Muscle of leg (tissue), 3 donors: ENCODE measurements at regions not wholly inside any gene's neighbourhood (a gene's known extent, or its start where the extent isn't known, plus 50 kb on each side); places are given as distances from the start of the nearest gene placed in this dataset.

Source experiments
- DNase-seq: peaks from one replicate; pipeline ENCODE4 v3.0.0; 2013
- H3K27ac ChIP-seq: one replicate; pipeline ENCODE4 v1.5.1; 2013; ENCODE audit warnings: mild to moderate bottlenecking, low read length, control low read depth
- H3K27me3 ChIP-seq: one replicate; pipeline ENCODE4 v1.6.1; 2013; ENCODE audit warnings: low read length; ENCODE audit not compliant: control insufficient read depth, insufficient read depth
- H3K36me3 ChIP-seq: one replicate; pipeline ENCODE4 v1.6.1; 2013; ENCODE audit warnings: low read length; ENCODE audit not compliant: control insufficient read depth, insufficient read depth
- H3K4me1 ChIP-seq: one replicate; pipeline ENCODE4 v1.6.1; 2013; ENCODE audit warnings: low read length; ENCODE audit not compliant: control insufficient read depth, insufficient read depth
- H3K4me3 ChIP-seq: one replicate; pipeline ENCODE4 v1.5.1; 2013; ENCODE audit warnings: low read length, control low read depth
- H3K9me3 ChIP-seq: replicated peaks from 2 replicates; pipeline ENCODE4 v1.6.1; 2013; ENCODE audit warnings: low read depth, low read length; ENCODE audit not compliant: control insufficient read depth
- WGBS: methylation state at CpG from one replicate; pipeline ENCODE4 v1.1.5; 2013; ENCODE audit warnings: missing lambda C conversion rate; ENCODE audit not compliant: insufficient coverage; 5-methylcytosine and 5-hydroxymethylcytosine counted together

DNA sequence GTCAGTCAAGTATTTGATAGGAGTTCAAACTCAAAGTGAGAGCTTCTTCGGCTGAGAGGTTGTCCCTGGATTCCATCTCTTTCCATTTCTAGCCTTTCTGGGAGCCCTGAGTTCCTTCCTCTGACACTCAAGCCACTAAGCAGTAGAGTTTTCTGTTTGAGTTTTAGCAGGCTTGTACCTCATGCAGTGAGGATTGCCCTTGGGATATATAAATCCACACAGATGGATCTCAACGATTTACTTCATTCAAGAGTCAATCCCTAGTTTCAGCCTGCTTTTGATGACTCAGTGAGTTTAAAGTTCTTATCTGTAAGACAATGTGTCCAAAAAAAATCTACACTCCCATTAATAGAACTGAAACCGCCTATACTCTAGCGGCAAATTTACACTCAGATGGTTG, 2240.9 kb upstream of the WWC1 start:
- WGBS, result no CpG with 5 or more reads among the region's 4 CpGs
- no peaks in the 10 kb centered on the region for H3K4me1 ChIP-seq
- no peaks in the 10 kb centered on the region for H3K9me3 ChIP-seq
- no peak for DNase-seq
- no peaks in the 10 kb centered on the region for H3K36me3 ChIP-seq
- H3K27ac ChIP-seq, result no peak overlapping the region
- no peak overlapping the region for H3K4me3 ChIP-seq
- no peaks in the 10 kb centered on the region for H3K27me3 ChIP-seq

DNA sequence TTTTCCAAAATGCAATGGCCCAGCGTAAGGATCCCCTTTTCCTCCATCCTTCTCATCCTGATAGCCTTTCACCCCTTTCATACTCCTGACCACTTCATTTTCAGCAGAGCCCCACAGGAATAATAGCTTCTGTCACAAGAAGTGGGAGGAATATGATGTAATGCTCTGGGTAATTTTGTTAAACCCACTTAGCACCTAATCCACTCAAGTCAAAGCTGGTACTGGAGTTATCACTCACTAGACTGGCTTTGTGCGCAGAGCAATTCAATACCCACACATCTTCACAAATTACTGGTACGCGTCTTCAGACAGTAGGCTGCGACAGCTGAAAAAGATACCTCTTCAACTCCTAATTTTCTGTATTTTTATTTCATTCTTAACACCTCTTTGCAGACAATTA, 2232.8 kb upstream of the WWC1 start:
- Histone ChIP-seq H3K4me3 (no peak overlapping the region), H3K9me3 (no peaks in the 10 kb centered on the region), H3K4me1 (no peaks in the 10 kb centered on the region), H3K27ac (no peak overlapping the region), H3K36me3 (no peaks in the 10 kb centered on the region), H3K27me3 (no peaks in the 10 kb centered on the region)
- DNase-seq, result no peak
- 92% methylated on average over 4 of the region's 5 CpGs for WGBS

DNA sequence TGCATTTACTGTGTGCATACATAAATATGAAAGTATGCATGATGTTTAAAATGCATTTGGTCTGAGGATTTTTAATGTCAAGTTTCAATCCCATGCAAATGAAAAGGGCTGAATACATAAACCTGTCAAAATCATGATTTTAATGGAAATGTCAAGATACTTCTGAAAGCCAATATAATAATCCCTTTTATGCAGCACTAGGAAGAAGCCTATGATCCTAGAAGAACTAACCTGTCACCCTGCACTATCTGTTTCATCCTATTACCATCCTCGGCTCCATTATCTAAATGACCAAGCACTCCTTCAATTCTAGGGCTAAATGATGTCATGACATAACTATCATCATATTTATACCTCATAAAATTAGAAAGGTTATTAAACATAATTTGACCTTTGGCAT, 2229.4 kb upstream of the WWC1 start:
- H3K4me3 ChIP-seq, result no peak overlapping the region
- no peaks in the 10 kb centered on the region for H3K27me3 ChIP-seq
- WGBS, result no CpG with 5 or more reads among the region's 1 CpG

DNA sequence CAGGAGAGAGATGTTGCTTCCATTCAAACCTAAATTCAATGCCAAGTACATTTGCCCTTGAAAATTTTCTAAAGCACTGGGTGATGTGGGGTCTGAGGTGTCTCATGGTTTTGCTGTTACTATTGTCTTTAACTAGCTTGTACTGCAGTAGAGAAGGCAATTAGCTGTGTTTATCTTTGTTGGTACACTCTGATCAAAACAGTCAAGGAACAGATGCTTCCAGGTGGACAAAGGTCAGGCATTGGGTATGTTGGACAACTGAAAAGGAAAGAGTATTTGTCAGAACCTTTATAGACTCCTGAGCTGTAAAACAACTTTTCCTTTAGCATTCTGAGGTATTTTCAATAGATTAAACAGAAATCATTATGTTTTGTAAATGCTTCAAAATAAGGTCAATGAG, 2228.7 kb upstream of the WWC1 start:
- H3K36me3 ChIP-seq, result no peaks in the 10 kb centered on the region
- no peak overlapping the region for H3K4me3 ChIP-seq
- no peaks in the 10 kb centered on the region for H3K27me3 ChIP-seq
- H3K27ac ChIP-seq, result no peak overlapping the region
- H3K9me3 ChIP-seq, result no peaks in the 10 kb centered on the region
- DNase-seq, result no peak
- H3K4me1 ChIP-seq, result no peaks in the 10 kb centered on the region

More for the DNA sequence above, 2229.4 kb upstream of the WWC1 start:
- Histone ChIP-seq H3K36me3 (no peaks in the 10 kb centered on the region), H3K4me1 (no peaks in the 10 kb centered on the region), H3K9me3 (no peaks in the 10 kb centered on the region), H3K27ac (no peak overlapping the region)
- DNase-seq, result no peak

DNA sequence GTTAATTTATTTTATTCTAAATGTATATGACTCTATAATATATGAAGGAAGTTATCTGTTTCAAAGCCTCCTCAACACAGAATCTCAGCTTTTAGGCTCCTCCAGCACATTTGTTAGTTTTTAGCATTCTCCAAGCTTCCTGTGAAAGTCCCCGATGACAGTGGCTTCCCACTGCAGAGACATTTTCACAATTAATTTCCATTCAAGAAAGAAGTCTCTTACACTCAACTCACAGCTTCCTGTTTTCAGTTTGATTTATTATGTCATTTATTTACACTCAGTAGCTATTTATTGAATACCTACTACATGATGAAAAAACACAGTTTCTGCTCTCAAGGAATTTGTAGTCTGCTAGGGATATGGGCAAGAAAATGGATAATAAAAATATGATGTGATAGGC, 2228.2 kb upstream of the WWC1 start:
- Histone ChIP-seq H3K4me3 (no peak overlapping the region), H3K4me1 (no peaks in the 10 kb centered on the region), H3K27me3 (no peaks in the 10 kb centered on the region), H3K27ac (no peak overlapping the region), H3K9me3 (no peaks in the 10 kb centered on the region), H3K36me3 (no peaks in the 10 kb centered on the region)
- WGBS, result no CpG with 5 or more reads among the region's 1 CpG
- DNase-seq, result peak; percentile 6

DNA sequence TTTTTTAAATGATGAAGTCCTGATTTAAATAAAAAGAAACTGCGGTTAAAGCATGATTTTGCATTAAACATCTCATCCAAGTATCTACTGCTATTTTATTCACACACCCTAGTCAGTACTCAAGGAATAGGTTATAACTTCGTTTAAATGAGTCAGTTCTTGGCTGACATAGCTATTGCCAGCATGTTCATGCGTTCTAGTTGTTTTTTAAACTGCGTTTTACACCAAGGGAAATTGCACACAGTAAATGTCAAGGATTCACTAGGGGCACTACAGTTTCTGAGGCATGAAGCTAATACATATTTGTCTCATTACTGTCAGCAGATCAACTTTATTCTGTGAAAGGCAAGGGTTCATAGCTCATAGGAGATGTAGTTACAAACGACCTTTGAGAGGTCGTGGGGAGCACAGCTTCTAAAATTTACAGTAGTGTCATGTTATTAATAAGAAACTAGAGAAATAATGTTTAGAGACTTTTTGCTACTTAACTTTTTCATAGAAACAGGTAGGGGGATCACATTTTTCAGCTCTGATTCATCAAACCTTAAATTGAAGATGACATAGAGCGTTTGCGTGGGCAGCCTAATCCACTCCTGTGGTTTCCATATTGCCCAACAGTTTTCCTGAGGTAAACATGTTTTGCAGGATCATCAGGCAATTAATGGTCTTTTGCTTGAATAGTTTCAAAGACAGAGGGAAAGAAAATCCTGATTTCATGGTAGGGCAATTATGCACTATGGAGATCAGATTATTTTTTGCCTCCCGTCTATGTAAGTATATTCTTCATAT, 2222.7 kb upstream of the WWC1 start:
- no peak overlapping the region for H3K4me3 ChIP-seq
- H3K36me3 ChIP-seq, result no peaks in the 10 kb centered on the region
- DNase-seq, result peak; percentile 16
- H3K27ac ChIP-seq, result no peak overlapping the region
- WGBS, result 61% methylated on average over 3 of the region's 9 CpGs
- H3K27me3 ChIP-seq, result no peaks in the 10 kb centered on the region
- no peaks in the 10 kb centered on the region for H3K4me1 ChIP-seq
- no peaks in the 10 kb centered on the region for H3K9me3 ChIP-seq

DNA sequence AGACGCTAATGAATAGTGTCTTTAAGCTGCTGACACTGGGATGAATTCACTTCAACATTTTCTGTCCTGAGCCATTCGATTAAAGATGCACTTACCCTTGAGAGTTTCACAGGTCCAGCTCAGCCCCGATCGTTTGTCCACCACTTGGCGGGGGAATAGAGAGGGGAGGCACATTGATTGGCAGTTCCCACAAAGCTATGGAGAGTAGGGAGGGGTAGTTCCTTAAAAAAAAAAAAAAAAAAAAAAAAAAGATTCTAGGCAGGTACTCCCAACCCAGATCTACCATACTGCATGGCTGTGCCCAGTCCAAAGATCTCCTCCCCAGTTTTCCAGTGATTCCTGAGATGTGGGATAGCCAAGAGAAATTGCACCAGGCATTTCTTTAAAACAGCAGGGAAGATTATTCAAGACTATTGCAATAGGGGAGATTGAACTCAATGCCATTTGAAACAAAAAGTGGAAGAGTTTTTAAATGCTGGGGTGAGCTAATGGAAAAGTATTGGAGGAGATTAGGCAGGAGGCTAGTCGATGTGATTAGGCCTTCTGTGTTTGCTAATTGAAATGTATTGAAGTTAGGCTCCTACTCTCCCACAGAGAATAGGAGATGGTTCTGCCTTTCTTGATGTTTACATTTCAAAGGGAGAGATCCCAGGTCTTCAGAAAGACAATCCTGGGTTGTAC, 2217.4 kb upstream of the WWC1 start:
- H3K9me3 ChIP-seq, result no peaks in the 10 kb centered on the region
- H3K27me3 ChIP-seq, result no peaks in the 10 kb centered on the region
- H3K36me3 ChIP-seq, result no peaks in the 10 kb centered on the region
- H3K27ac ChIP-seq, result no peak overlapping the region
- no peak overlapping the region for H3K4me3 ChIP-seq
- H3K4me1 ChIP-seq, result no peaks in the 10 kb centered on the region
- DNase-seq, result no peak
- WGBS, result no CpG with 5 or more reads among the region's 6 CpGs

DNA sequence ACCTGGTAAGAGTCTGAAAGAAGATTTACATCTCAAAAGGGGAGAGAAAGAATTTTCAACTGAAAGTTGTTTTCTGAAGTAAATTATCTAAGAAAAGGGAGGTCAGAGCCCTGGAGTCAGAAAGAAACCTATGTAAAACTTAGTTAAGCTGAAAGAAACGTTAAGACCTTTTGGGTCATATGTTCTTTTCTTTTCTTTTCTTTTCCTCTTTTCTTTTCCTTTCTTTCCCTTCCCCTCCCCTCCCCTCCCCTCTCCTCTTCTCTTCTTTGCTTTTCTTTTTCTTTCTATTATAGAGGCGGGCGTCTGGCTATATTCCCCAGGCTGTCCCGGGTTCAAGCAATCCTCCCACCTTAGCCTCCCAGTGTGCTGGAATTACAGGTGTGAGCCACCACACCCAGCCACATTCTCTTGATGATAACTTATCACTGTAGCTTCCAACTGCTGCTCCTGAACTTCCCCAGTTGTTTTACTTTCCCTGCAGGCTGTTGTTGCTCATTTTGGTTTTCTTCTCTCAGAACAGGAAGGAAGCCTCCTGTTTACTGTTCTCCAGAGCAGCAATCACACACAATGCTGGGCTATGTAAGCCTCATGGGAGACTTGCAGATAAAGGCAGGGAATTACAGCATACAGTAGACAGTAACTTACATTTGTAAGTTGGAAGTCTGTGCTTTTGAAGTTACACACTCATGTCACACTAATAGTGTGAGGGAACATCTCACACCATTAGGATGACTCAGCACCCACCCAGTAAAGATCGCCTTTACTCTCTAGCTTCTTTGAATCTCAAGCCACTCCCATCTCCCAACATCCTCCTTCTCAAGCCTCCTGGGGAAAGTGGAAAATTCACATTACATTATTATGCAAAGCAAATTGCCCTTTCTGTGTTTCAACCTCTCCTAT, 2216.6 kb upstream of the WWC1 start:
- no peaks in the 10 kb centered on the region for H3K27me3 ChIP-seq
- no peak for DNase-seq
- no peak overlapping the region for H3K4me3 ChIP-seq
- H3K27ac ChIP-seq, result no peak overlapping the region
- H3K36me3 ChIP-seq, result no peaks in the 10 kb centered on the region
- 53% methylated on average over 4 of the region's 5 CpGs for WGBS
- H3K9me3 ChIP-seq, result no peaks in the 10 kb centered on the region
- no peaks in the 10 kb centered on the region for H3K4me1 ChIP-seq

DNA sequence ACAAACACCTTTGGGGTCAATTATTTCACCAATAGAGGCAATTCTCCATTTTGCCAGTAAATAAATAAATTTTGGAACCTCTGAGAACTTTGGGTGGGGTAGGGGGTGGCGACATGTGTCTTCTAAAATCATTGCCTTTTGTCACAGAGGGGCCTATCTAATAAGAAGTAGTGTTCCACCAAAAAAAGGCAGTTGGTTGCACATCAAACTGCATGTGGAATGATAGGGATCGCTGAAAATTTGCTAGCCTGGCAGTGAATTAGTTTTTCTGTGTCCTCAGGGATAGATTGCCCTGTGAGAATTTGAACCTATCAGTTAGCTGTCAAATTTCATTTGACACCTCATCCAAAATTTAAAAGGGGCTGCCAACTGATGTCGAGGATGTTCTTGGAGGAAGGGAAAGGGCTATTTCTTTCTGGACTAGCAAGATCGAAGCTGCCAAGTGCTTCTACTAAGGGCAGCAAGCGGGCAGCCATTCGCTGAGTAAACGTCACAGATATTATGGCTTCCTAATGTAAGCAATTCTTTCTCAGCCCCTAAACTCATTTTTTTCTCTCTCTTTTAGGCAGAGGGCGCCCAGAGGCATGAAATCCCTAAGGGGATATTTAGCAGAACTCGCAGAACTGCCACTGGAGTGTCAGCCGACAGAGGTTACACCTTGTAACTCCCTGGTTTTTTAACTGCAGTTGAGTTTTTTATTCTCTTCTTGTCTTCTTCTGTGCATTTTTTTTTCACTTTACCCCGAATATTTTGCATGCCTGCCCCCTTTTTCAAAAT, 2208.1 kb upstream of the WWC1 start:
- Histone ChIP-seq H3K4me3 (no peak overlapping the region), H3K36me3 (no peaks in the 10 kb centered on the region), H3K27ac (no peak overlapping the region), H3K9me3 (no peaks in the 10 kb centered on the region), H3K27me3 (no peaks in the 10 kb centered on the region), H3K4me1 (no peaks in the 10 kb centered on the region)
- WGBS, result 48% methylated on average over 2 of the region's 11 CpGs
- no peak for DNase-seq
